ENCODE measurements at regions not wholly inside any gene's neighbourhood (a gene's known extent, or its start where the extent isn't known, plus 50 kb on each side); places are given as distances from the start of the nearest gene placed in this dataset.

GRCh38 chr5:103498800-103499551 lies 63.6 kb downstream of the NUDT12 start:
- FAIRE-seq (no peak), DNase-seq (ENCODE audit: insufficient read length, low spot score) (no peak)

GRCh38 chr5:103498211-103498610 lies 64.4 kb downstream of the NUDT12 start:
- FAIRE-seq = no peak
- no peak for TF ChIP-seq POLR2A (IDR thresholded peaks at IDR 0.05; ENCODE audit: low read depth, low read length)
- DNase-seq (ENCODE audit: insufficient read length, low spot score) = no peak

More at GRCh38 chr5:103498800-103499551, 63.6 kb downstream of the NUDT12 start:
- no peak for TF ChIP-seq POLR2A (IDR thresholded peaks at IDR 0.05; ENCODE audit: low read depth, low read length)

GRCh38 chr5:103497781-103498180 lies 64.8 kb downstream of the NUDT12 start:
- FAIRE-seq (no peak), DNase-seq (ENCODE audit: insufficient read length, low spot score) (no peak)
- TF ChIP-seq POLR2A (IDR thresholded peaks at IDR 0.05; ENCODE audit: low read depth, low read length) = no peak

GRCh38 chr5:103490030-103490739 lies 72.4 kb downstream of the NUDT12 start:
- no peak for FAIRE-seq

GRCh38 chr5:103489307-103489706 lies 73.3 kb downstream of the NUDT12 start:
- no peak for FAIRE-seq
- DNase-seq (ENCODE audit: insufficient read length, low spot score) = no peak

More at GRCh38 chr5:103490030-103490739, 72.4 kb downstream of the NUDT12 start:
- TF ChIP-seq POLR2A (IDR thresholded peaks at IDR 0.05; ENCODE audit: low read depth, low read length) = no peak
- no peak for DNase-seq (ENCODE audit: insufficient read length, low spot score)

GRCh38 chr5:103487822-103488493 lies 74.6 kb downstream of the NUDT12 start:
- DNase-seq (ENCODE audit: insufficient read length, low spot score) (no peak), FAIRE-seq (no peak)
- TF ChIP-seq POLR2A (IDR thresholded peaks at IDR 0.05; ENCODE audit: low read depth, low read length) = no peak

More at GRCh38 chr5:103489307-103489706, 73.3 kb downstream of the NUDT12 start:
- no peak for TF ChIP-seq POLR2A (IDR thresholded peaks at IDR 0.05; ENCODE audit: low read depth, low read length)

- TF ChIP-seq POLR2A (IDR thresholded peaks at IDR 0.05; ENCODE audit: low read depth, low read length) = no peak
- FAIRE-seq = no peak
These were observed 75.4 kb downstream of the NUDT12 start for GRCh38 chr5:103487218-103487617.

GRCh38 chr5:103486739-103487138 lies 75.8 kb downstream of the NUDT12 start:
- no peak for TF ChIP-seq POLR2A (IDR thresholded peaks at IDR 0.05; ENCODE audit: low read depth, low read length)
- no peak for DNase-seq (ENCODE audit: insufficient read length, low spot score)
- no peak for FAIRE-seq

More at GRCh38 chr5:103487218-103487617, 75.4 kb downstream of the NUDT12 start:
- DNase-seq (ENCODE audit: insufficient read length, low spot score) = no peak

GRCh38 chr5:103480246-103480645 lies 82.3 kb downstream of the NUDT12 start:
- TF ChIP-seq POLR2A (IDR thresholded peaks at IDR 0.05; ENCODE audit: low read depth, low read length) = no peak
- FAIRE-seq (no peak), DNase-seq (ENCODE audit: insufficient read length, low spot score) (no peak)

- TF ChIP-seq POLR2A (IDR thresholded peaks at IDR 0.05; ENCODE audit: low read depth, low read length) = no peak
- FAIRE-seq (no peak), DNase-seq (ENCODE audit: insufficient read length, low spot score) (no peak)
These were observed 84.9 kb downstream of the NUDT12 start for GRCh38 chr5:103477678-103478077.

- FAIRE-seq = no peak
- TF ChIP-seq POLR2A (IDR thresholded peaks at IDR 0.05; ENCODE audit: low read depth, low read length) = no peak
- DNase-seq (ENCODE audit: insufficient read length, low spot score) = no peak
These were observed 85.8 kb downstream of the NUDT12 start for GRCh38 chr5:103476811-103477210.

- no peak for TF ChIP-seq POLR2A (IDR thresholded peaks at IDR 0.05; ENCODE audit: low read depth, low read length)
- FAIRE-seq = peak; percentile 89
These were observed 86.9 kb downstream of the NUDT12 start for GRCh38 chr5:103475629-103476240.

GRCh38 chr5:103474677-103475076 lies 87.9 kb downstream of the NUDT12 start:
- FAIRE-seq (no peak), DNase-seq (ENCODE audit: insufficient read length, low spot score) (no peak)
- TF ChIP-seq POLR2A (IDR thresholded peaks at IDR 0.05; ENCODE audit: low read depth, low read length) = no peak

More at GRCh38 chr5:103475629-103476240, 86.9 kb downstream of the NUDT12 start:
- peak; percentile 7 for DNase-seq (ENCODE audit: insufficient read length, low spot score)

GRCh38 chr5:103473725-103474124 lies 88.9 kb downstream of the NUDT12 start:
- FAIRE-seq = no peak
- TF ChIP-seq POLR2A (IDR thresholded peaks at IDR 0.05; ENCODE audit: low read depth, low read length) = no peak

More at GRCh38 chr5:103473725-103474124, 88.9 kb downstream of the NUDT12 start:
- DNase-seq (ENCODE audit: insufficient read length, low spot score) = no peak
